HEK293 (cell line): ENCODE measurements at regions not wholly inside any gene's neighbourhood (a gene's known extent, or its start where the extent isn't known, plus 50 kb on each side); places are given as distances from the start of the nearest gene placed in this dataset.

ENCODE experiments used
- CTCF ChIA-PET: fragments of 350-600 bp; formaldehyde crosslinking; extraction: SDS; loops from one replicate; lab custom pipeline; 2021; ENCODE audit warnings: antibody characterized with exemption; lab: Yijun Ruan, JAX
- POLR2A ChIA-PET: fragments of 300-600 bp; formaldehyde crosslinking; extraction: SDS; loops from one replicate; lab custom pipeline; 2020; ENCODE audit warnings: antibody characterized with exemption, inconsistent platforms; lab: Yijun Ruan, JAX
- H3K27ac ChIP-seq: fragments of 200-500 bp; sonication (Bioruptor generic); 2 replicates; pipeline ENCODE4 v1.5.1; 2014; ENCODE audit warnings: low read depth, low read length, control low read depth, inconsistent platforms; ENCODE audit errors: extremely low read depth
- H3K36me3 ChIP-seq, 2 experiments: fragments of 200-500 bp in 1 of 2; sonication (Bioruptor generic) in 1 of 2; 1 replicate in 1 of 2; 2 replicates in 1 of 2; pipeline ENCODE4 v1.5.1; 2014 to 2017; ENCODE audit warnings: inconsistent platforms in 2 of 2, low read length in 2 of 2; ENCODE audit not compliant: control insufficient read depth in 2 of 2, insufficient read depth in 1 of 2
- H3K4me1 ChIP-seq: fragments of 200-500 bp; sonication (Bioruptor generic); 2 replicates; pipeline ENCODE4 v1.5.1; 2014; ENCODE audit warnings: mild to moderate bottlenecking, low read length, inconsistent platforms; ENCODE audit not compliant: control insufficient read depth, insufficient read depth
- H3K4me3 ChIP-seq: 2 replicates; pipeline ENCODE4 v1.5.1; 2011; ENCODE audit warnings: low read depth, mild to moderate bottlenecking, control low read depth, low read length, moderate library complexity
- H3K9me3 ChIP-seq: fragments of 200-500 bp; sonication (Bioruptor generic); 2 replicates; pipeline ENCODE4 v1.5.1; 2014; ENCODE audit warnings: low read depth, low read length, inconsistent platforms; ENCODE audit not compliant: control insufficient read depth, insufficient read depth
- GLI4 ChIP-seq: fragments of 450-650 bp; formaldehyde crosslinking; IDR thresholded peaks from 2 replicates; pipeline ENCODE4 v1.5.1; 2016; ENCODE audit warnings: missing biosample characterization, missing genetic modification characterization
- HOXA7 ChIP-seq: sonication (generic); formaldehyde crosslinking; IDR thresholded peaks from 2 replicates; pipeline ENCODE4 v1.8.1; 2022; ENCODE audit warnings: missing genetic modification reagents, borderline replicate concordance
- KLF1 ChIP-seq: fragments of 450-650 bp; formaldehyde crosslinking; IDR thresholded peaks from 2 replicates; pipeline ENCODE4 v1.5.1; 2016; ENCODE audit warnings: missing biosample characterization, missing genetic modification characterization
- PATZ1 ChIP-seq: fragments of 450-650 bp; formaldehyde crosslinking; IDR thresholded peaks from 2 replicates; pipeline ENCODE4 v1.5.1; 2016; ENCODE audit warnings: missing biosample characterization, missing genetic modification characterization
- SP2 ChIP-seq: fragments of 450-650 bp; formaldehyde crosslinking; IDR thresholded peaks from 2 replicates; pipeline ENCODE4 v1.5.1; 2016; ENCODE audit warnings: missing biosample characterization, missing genetic modification characterization
- SP7 ChIP-seq: fragments of 450-650 bp; formaldehyde crosslinking; IDR thresholded peaks from 2 replicates; pipeline ENCODE4 v1.5.1; 2016; ENCODE audit warnings: missing biosample characterization, missing genetic modification characterization
- TCF7L2 ChIP-seq: IDR thresholded peaks from 2 replicates; pipeline ENCODE4 v1.6.1; 2011; ENCODE audit warnings: low read depth, mild to moderate bottlenecking, inconsistent platforms, low read length, moderate library complexity, borderline replicate concordance
- ZBTB1 ChIP-seq: fragments of 450-650 bp; formaldehyde crosslinking; IDR thresholded peaks from 2 replicates; pipeline ENCODE4 v1.5.1; 2016; ENCODE audit warnings: missing biosample characterization, missing genetic modification characterization
- ZFP41 ChIP-seq: fragments of 450-650 bp; formaldehyde crosslinking; IDR thresholded peaks from 2 replicates; pipeline ENCODE4 v1.5.1; 2016; ENCODE audit warnings: missing biosample characterization, missing genetic modification characterization, borderline replicate concordance
- ZNF335 ChIP-seq: fragments of 450-650 bp; formaldehyde crosslinking; conservative IDR thresholded peaks from 2 replicates; pipeline ENCODE4 v1.5.1; 2016; ENCODE audit warnings: missing biosample characterization, missing genetic modification characterization
- ZNF366 ChIP-seq: fragments of 450-650 bp; formaldehyde crosslinking; conservative IDR thresholded peaks from 2 replicates; pipeline ENCODE4 v1.5.1; 2016; ENCODE audit warnings: missing biosample characterization, missing genetic modification characterization
- ZNF433 ChIP-seq: fragments of 450-650 bp; formaldehyde crosslinking; IDR thresholded peaks from 2 replicates; pipeline ENCODE4 v1.5.1; 2016; ENCODE audit warnings: missing biosample characterization, missing genetic modification characterization, low read depth
- ZNF514 ChIP-seq: fragments of 450-650 bp; formaldehyde crosslinking; IDR thresholded peaks from 2 replicates; pipeline ENCODE4 v1.5.1; 2016; ENCODE audit warnings: missing biosample characterization, missing genetic modification characterization
- ZNF561 ChIP-seq: fragments of 450-650 bp; IDR thresholded peaks from 2 replicates; pipeline ENCODE4 v1.5.1; 2018; ENCODE audit warnings: missing biosample characterization, missing genetic modification characterization, borderline replicate concordance
- ZNF580 ChIP-seq: fragments of 450-650 bp; formaldehyde crosslinking; IDR thresholded peaks from 2 replicates; pipeline ENCODE4 v1.5.1; 2016; ENCODE audit warnings: missing biosample characterization, missing genetic modification characterization
- ZNF677 ChIP-seq: fragments of 450-650 bp; IDR thresholded peaks from 2 replicates; pipeline ENCODE4 v1.5.0; 2018; ENCODE audit warnings: missing biosample characterization, mild to moderate bottlenecking, missing genetic modification characterization, moderate library complexity
- ZNF747 ChIP-seq: fragments of 450-650 bp; formaldehyde crosslinking; IDR thresholded peaks from 2 replicates; pipeline ENCODE4 v1.5.1; 2016; ENCODE audit warnings: missing biosample characterization, missing genetic modification characterization
- ZXDB ChIP-seq: fragments of 450-650 bp; formaldehyde crosslinking; IDR thresholded peaks from 2 replicates; pipeline ENCODE4 v1.5.1; 2016; ENCODE audit warnings: missing biosample characterization, missing genetic modification characterization
- TF ChIP-seq, protein P1 (sequence below): fragments of 450-650 bp; formaldehyde crosslinking; IDR thresholded peaks from 2 replicates; pipeline ENCODE4 v1.5.1; 2017; ENCODE audit warnings: missing biosample characterization, mild to moderate bottlenecking, missing genetic modification characterization, moderate library complexity
- TF ChIP-seq, protein P2 (sequence below): fragments of 450-650 bp; formaldehyde crosslinking; IDR thresholded peaks from 2 replicates; pipeline ENCODE4 v1.5.1; 2016; ENCODE audit warnings: missing biosample characterization, missing genetic modification characterization
- TF ChIP-seq, protein P3 (sequence below): fragments of 450-650 bp; formaldehyde crosslinking; IDR thresholded peaks from 2 replicates; pipeline ENCODE4 v1.5.1; 2016; ENCODE audit warnings: missing biosample characterization, missing genetic modification characterization
- TF ChIP-seq, protein P4 (sequence below): sonication (generic); formaldehyde crosslinking; IDR thresholded peaks from 2 replicates; pipeline ENCODE4 v1.8.1; 2022; ENCODE audit warnings: mild to moderate bottlenecking, moderate library complexity, missing genetic modification reagents

DNA sequence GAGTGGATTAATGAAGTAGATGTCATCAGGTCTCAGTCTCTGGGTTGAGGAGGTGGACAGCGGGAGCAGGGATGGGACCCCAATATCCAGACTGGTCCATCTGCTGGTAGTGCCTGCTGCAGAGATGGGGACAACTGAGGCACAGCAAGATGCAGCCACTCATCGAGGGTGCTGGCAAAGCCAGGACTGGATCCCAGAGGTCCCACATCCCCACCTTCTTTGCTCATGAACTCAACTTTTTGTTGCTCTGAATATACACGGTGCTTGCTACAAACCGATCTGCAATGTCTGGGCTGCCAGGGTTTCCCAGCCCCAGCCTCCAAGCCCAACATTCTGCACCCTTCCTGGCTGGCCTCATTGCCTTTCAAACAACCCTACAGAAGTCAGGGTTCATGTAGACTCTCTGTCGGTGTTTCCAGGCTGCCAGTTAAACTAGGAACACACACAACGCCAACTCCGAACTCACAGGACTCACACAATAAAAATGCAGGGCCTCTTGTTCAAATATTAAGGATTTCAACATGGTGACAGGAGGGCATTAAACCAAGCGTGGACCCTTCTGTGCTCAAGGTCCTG lies 168.2 kb downstream of the MN1 start:
- ChIA-PET POLR2A (no interaction called here), CTCF (no interaction called here)
- Histone ChIP-seq H3K27ac (no peak overlapping the region), H3K36me3 (no peaks in the 10 kb centered on the region), H3K9me3 (no peaks in the 10 kb centered on the region), H3K4me1 (no peaks in the 10 kb centered on the region), H3K4me3 (no peak overlapping the region)
- TF ChIP-seq, protein P1, sequence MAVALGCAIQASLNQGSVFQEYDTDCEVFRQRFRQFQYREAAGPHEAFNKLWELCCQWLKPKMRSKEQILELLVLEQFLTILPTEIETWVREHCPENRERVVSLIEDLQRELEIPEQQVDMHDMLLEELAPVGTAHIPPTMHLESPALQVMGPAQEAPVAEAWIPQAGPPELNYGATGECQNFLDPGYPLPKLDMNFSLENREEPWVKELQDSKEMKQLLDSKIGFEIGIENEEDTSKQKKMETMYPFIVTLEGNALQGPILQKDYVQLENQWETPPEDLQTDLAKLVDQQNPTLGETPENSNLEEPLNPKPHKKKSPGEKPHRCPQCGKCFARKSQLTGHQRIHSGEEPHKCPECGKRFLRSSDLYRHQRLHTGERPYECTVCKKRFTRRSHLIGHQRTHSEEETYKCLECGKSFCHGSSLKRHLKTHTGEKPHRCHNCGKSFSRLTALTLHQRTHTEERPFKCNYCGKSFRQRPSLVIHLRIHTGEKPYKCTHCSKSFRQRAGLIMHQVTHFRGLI (tag by site-specific recombination) = peak; percentile 80
- no peak for TF ChIP-seq ZNF580 (tag by site-specific recombination)

DNA sequence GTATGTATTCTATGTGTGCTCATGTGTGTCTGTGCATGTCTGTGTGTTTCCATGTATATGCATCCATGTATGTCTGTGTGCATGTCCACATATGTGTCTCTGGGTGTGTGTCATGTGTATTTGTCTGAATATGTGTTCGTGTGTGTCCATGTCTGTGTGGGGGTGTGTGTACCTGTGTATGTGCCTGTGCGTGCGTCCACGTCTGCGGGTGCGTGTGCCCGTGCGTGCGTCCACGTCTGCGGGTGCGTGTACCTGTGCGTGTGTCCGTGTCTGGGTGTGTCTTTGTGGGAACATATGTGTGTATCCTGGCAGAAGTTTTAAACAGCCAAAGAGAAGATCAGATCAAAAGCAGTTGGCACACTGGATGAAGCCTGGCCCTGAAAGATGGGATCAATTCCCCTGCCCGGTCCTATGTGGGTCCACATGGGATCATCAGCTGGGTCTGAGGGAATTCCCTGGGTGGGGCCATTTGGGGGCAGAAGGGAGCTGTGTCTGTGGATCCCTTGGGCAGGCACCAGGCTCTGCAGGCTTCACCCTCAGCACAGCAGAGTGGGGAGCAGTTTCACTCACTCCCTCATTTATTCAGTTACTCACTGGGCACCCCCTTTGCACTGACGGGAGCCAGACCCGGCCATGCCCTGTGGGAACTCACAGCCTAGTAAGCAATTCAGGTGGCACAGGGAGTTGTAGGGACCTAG lies 167.4 kb downstream of the MN1 start:
- Histone ChIP-seq H3K27ac (no peak overlapping the region), H3K4me1 (no peaks in the 10 kb centered on the region), H3K36me3 (no peaks in the 10 kb centered on the region), H3K9me3 (no peaks in the 10 kb centered on the region), H3K4me3 (no peak overlapping the region)
- TF ChIP-seq SP2 (tag by site-specific recombination) = no peak
- TF ChIP-seq SP7 (tag by site-specific recombination) = no peak
- no peak for TF ChIP-seq ZNF561
- no peak for TF ChIP-seq ZNF677 (tag by site-specific recombination)
- TF ChIP-seq ZNF514 (tag by site-specific recombination) = no peak
- TF ChIP-seq ZNF366 (tag by site-specific recombination) = no peak
- TF ChIP-seq TCF7L2 = no peak
- TF ChIP-seq, protein P2, sequence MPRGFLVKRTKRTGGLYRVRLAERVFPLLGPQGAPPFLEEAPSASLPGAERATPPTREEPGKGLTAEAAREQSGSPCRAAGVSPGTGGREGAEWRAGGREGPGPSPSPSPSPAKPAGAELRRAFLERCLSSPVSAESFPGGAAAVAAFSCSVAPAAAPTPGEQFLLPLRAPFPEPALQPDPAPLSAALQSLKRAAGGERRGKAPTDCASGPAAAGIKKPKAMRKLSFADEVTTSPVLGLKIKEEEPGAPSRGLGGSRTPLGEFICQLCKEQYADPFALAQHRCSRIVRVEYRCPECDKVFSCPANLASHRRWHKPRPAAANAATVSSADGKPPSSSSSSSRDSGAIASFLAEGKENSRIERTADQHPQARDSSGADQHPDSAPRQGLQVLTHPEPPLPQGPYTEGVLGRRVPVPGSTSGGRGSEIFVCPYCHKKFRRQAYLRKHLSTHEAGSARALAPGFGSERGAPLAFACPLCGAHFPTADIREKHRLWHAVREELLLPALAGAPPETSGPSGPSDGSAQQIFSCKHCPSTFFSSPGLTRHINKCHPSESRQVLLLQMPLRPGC (tag by site-specific recombination) = no peak
- CTCF ChIA-PET = interaction anchor here (0.6 kb wide), 2 partner anchors 9 to 800 kb away, joined by 3 to 5 read pairs; no protein-coding TSS in a partner anchor
- POLR2A ChIA-PET = no interaction called here

DNA sequence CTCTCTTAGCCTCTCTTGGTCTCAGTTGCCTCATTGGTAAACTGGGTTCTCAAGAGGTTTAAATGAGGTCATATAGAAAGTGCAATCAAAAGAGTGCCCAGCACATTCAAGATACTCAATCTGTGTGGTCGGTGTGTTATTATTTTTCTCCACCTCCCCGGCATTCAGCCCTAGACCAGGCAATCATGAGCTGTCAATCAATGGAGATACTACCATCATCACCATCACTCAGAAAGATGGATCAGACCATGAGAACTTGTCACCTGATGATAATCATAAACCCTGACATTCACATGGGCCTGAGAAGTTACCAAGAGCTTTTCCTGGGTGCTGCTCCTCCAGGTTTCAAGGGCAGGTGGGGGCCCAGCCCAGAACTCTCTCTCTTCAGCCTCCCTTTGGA lies 166.1 kb downstream of the MN1 start:
- ChIA-PET CTCF (interaction anchor here (0.6 to 1.4 kb wide), 2 partner anchors 12 to 46 kb away, joined by 3 read pairs; no protein-coding TSS in a partner anchor), POLR2A (no interaction called here)
- Histone ChIP-seq H3K36me3 (no peaks in the 10 kb centered on the region), H3K9me3 (no peaks in the 10 kb centered on the region), H3K27ac (no peak overlapping the region), H3K4me3 (no peak overlapping the region), H3K4me1 (no peaks in the 10 kb centered on the region)
- no peak for TF ChIP-seq ZBTB1 (tag by site-specific recombination)
- TF ChIP-seq ZNF747 (tag by site-specific recombination) = no peak
- no peak for TF ChIP-seq ZNF335 (tag by site-specific recombination)
- no peak for TF ChIP-seq HOXA7
- TF ChIP-seq ZNF433 (tag by site-specific recombination) = no peak
- no peak for TF ChIP-seq PATZ1
- TF ChIP-seq KLF1 (tag by site-specific recombination) = no peak
- TF ChIP-seq, protein P3, sequence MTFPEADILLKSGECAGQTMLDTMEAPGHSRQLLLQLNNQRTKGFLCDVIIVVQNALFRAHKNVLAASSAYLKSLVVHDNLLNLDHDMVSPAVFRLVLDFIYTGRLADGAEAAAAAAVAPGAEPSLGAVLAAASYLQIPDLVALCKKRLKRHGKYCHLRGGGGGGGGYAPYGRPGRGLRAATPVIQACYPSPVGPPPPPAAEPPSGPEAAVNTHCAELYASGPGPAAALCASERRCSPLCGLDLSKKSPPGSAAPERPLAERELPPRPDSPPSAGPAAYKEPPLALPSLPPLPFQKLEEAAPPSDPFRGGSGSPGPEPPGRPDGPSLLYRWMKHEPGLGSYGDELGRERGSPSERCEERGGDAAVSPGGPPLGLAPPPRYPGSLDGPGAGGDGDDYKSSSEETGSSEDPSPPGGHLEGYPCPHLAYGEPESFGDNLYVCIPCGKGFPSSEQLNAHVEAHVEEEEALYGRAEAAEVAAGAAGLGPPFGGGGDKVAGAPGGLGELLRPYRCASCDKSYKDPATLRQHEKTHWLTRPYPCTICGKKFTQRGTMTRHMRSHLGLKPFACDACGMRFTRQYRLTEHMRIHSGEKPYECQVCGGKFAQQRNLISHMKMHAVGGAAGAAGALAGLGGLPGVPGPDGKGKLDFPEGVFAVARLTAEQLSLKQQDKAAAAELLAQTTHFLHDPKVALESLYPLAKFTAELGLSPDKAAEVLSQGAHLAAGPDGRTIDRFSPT (tag by site-specific recombination) = no peak
- TF ChIP-seq GLI4 (tag by site-specific recombination) = no peak
- no peak for TF ChIP-seq ZXDB (tag by site-specific recombination)
- TF ChIP-seq, protein P4, sequence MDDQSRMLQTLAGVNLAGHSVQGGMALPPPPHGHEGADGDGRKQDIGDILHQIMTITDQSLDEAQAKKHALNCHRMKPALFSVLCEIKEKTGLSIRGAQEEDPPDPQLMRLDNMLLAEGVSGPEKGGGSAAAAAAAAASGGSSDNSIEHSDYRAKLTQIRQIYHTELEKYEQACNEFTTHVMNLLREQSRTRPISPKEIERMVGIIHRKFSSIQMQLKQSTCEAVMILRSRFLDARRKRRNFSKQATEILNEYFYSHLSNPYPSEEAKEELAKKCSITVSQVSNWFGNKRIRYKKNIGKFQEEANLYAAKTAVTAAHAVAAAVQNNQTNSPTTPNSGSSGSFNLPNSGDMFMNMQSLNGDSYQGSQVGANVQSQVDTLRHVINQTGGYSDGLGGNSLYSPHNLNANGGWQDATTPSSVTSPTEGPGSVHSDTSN = no peak
- no peak for TF ChIP-seq ZFP41 (tag by site-specific recombination)
